Activated CD4-positive, alpha-beta T cell treated with anti-CD3 and anti-CD28 coated beads for 24 hours (primary cell): ENCODE measurements at regions not wholly inside any gene's neighbourhood (a gene's known extent, or its start where the extent isn't known, plus 50 kb on each side); places are given as distances from the start of the nearest gene placed in this dataset.

Source experiments
- DNase-seq, 2 donors: peaks; one replicate each; pipeline ENCODE4 v3.0.0-alpha.2; 2020; ENCODE audit warnings: low read depth in 2 of 2

DNA sequence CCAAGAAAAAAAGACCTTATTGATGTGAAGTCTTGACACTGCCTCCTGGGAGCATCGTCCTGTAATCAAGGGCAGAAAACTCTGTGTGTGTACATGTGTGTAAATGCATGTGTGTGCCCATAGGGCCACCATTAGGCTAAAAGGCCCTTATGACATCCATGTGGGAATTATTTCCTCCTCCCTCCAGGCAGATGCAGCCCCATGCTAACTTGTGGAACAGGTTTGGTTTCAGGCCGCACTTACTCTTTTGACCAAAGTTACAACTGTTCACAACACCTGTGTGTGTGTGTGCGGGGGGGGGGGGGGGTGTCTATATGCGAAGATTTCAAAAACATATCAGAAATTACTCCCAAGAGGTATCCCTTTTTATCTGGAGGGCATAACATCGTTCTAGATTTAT lies 87.4 kb upstream of the SLC14A2 start:
- DNase-seq: no peak

DNA sequence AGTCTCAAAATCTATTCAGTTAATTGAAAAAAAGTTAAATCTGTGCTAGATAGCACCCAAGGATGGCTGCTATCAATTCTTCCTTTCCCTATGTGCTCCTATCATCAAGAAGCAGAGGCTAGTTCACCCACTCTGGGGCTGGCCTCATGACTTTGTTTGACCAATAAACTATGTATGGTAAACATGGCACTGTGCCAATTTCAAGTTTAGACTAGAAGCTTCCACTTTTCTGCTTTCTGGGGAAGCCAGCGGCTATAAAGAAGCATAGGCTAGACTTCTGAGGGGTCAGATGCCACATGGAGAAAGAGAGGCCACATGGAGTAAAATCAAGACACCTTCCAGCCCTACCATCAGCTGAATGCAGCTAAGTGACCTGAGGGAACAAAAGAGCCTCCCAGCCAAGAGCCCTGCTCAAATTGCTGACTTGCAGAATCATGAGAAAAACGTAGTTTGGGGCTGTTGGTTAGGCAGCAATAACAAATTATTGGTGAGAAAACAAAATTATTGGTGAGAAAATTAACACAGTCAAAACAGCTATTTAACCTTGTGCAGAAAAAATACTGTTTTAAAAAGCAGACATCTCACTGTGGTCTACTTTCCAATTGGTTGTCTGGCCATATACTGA lies 86.5 kb upstream of the SLC14A2 start:
- DNase-seq: no peak

DNA sequence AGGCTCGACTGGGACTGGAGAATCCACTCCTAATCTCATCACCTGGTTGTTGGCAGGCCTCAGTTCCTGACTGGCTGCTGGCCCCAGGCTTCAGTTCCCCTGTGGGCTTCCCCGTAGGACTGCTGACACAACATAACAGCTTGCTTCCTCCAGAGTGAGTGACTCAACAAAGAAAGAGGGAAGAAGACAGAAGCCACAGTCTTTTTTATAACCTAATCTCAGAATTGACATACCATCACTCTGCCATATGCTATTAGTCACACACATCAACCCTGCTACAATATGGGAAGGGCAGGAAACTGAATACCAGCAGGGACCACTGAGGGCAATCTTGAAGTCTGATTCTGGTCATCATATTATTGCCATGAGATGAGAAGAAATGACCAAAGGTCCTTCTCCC lies 76.8 kb upstream of the SLC14A2 start:
- DNase-seq: no peak

DNA sequence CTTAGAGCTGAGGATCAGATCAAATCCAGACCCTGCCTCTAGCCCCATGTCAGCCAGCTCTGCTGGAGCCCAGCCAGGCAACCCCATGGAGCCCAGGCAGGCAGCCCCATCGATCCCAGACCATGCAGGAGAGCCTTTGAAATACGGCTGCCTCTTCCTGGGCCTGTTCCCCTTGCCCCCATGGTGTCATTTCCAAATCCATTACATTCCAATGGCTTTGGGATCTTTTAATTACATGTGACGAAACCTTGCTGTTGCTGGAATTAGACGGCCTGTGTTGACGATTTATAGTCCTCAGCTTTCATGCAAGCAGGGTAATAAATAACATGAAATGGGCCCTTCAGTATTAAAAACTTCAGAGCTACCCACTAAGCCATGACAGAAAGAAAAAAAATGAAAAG lies 75.8 kb upstream of the SLC14A2 start:
- DNase-seq: no peak

DNA sequence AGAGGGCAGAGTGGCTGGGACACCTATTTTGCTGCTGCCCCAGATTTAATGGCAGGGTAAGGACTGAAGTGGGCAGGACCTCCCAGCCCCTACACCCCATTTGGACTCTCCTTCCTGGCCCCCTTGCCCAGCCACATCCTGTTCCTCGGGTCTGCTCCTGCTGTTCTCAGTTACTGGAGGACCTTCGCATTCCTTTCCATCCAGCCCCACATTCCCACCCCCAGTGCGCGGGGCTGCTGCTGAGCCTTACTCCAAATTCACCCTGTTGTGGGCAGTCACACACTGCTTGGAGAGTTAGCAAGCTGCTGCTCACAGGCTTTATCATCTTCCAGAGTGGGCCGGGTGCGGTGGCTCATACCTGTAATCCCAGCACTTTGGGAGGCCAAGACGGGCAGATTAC lies 75.2 kb upstream of the SLC14A2 start:
- no peak for DNase-seq

DNA sequence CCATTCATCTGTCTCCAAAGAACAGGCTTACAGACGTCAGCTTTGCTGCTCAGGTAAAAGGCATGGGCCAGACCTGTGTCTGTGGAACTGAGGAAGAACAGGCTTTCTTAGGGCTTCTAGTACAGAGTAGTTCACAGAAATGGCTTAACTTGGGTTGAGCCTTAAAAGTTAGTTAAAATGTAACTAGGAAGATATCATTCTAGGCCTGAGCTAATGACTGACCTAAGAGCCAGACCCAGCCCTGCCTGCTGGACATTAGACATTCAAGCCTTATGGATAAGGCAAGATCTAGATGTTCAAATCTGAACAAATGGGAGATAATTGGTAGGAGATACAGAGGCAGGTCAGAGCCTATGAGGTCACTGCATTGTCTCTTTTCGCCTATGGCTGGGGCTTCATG lies 73.9 kb upstream of the SLC14A2 start:
- DNase-seq: no peak

DNA sequence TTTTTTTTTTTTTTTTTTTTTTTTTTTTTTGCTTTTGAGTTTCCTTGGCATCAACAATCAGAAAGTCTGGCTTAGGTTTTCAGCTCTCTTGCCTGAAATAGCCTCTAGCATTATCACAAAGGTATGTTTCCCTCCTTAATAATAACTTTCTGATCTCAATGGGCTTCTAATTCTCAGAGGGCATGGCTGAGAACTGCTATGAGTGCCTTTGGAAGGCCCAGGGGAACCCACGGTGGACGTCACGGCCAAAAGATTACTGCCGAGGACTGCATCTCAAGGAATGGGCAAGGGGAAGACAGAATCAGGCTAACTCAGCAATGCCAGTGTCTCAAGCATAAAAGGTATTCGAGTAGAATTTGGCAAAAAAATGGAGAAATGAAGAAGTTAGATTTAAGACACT lies 73.2 kb upstream of the SLC14A2 start:
- DNase-seq: no peak

DNA sequence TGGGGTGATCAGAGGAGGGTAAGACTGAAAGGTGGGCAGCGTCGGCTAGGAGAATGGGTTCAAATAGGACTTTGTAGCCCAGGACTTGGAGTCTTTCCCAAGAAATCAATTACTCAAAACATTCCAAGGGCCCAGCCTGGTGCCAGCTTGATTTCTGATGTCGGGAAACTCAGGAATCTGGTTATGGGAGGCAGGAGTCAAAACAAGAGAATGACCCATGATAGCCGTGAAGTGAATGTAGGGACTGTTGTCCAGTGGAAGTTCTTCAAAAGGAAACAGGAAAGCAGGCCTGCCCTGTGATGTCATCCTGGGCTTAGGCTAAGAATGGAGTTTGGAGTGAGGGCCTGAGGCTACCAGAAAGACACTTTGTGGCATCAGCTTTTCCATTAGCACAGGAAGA lies 67.4 kb upstream of the SLC14A2 start:
- DNase-seq: no peak

DNA sequence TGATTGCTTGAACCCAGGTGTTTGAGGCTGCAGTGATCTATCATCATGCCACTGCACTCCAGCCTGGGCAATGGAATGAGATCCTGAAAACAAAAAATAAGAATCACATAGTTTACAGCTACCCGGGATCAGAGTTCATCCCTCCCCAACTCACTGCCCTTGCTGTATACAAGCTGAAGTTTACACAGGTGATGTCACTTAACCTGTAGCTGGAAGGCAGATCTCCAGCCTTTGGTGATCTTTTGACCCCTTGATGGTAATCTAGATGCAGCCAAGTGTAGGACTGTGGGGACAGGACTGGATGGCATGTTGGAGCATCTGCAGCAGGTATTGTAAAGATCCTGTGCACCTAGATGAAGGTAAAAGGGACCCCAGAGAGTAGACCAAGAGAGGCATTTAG lies 66.7 kb upstream of the SLC14A2 start:
- DNase-seq: no peak

DNA sequence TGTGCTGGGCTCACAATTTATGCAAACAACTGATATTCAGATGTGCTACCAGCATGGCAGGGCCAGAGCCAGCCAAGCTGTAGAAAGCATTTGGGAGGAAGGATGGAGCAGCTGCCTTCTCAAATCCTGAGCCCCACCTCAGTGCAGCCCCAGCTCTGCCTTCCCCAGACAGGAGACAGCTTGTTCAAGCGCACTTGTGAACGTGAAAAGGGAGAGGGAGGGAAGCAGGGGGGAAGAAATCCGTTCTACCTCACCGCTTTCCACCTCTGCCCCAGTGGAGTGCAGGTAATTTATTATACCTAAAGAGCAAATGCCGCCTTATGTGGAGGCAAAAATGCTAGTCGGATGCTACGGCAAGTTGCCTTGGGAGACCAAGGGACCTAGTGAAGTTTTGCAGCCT lies 66.0 kb upstream of the SLC14A2 start:
- no peak for DNase-seq

DNA sequence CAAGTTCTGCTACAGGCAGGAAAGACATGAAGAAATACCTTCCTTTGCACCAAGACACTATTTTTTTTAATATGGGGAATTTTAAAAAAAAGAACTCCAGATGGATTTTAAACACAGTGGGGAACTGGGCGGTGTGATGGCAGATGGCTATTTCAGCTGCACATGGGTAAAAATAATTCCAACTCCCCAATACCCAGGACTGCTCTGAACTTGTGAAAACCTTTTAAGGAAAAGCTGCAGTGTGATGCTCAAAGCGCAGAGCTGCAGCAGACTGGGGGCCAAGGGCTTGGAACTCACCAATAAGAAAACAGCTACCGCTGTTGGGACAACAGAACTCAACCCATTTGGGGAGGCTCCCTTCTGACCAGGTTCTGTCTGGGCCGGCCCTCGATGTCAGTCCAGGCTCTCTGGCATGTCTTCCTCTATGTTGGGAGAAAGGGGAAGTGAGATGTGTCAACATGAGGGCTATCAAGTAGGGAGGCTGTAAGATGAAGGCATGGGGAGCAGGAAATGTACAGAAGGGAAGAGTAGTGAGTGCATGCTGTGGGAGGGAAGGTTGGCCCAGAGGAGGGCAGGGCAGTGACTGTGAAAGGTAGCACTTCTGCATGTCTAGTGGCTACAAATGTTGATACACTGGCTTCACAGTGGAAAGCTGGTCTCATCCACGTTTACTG lies 64.0 kb upstream of the SLC14A2 start:
- no peak for DNase-seq

DNA sequence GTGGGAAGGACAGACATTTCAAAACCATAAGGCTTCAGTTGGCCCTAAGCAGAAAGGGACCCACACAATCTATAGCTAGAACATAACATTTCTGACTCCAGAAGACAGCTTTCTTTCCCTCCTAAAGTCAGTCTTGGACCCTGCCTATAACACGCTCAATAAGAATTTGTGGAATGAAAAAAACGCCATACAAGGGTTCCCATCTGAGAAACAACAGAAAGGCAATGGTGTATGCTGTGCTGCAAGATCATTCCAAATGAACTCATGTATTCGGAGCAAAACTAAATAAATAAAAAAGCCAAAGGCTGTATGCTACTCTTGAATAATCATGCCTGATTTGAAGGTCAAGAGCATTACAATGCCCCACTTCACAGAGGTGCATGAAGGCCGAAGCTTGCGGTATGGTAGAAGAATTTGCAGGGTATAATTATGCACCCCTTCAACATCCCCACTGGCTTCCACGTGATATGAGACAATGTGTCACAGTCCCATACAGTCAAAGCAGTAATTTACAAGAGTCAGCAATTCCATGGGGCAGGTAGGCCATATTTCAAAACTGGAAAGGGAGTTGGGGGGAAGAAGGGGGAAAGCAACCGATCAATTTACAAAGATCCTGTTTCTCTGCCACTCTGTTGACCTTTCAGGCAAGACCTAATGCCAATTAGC lies 61.4 kb upstream of the SLC14A2 start:
- no peak for DNase-seq

DNA sequence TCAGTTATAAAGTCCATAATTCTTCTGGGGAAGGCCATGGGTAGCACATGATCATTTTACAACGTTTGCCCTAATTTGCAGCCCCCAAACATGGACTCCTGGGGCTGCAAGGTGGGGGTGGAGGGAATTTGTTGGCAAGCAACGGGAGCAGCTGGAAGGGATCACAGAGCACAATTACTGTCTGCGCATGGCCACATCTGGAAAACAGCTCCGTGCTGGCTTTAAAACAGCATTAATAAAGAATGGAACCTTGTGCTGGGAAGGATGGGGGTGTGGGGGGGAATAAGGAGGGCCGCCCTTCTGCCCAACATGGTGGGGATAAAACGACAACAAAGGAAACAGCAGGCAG lies 60.9 kb upstream of the SLC14A2 start:
- no peak for DNase-seq

DNA sequence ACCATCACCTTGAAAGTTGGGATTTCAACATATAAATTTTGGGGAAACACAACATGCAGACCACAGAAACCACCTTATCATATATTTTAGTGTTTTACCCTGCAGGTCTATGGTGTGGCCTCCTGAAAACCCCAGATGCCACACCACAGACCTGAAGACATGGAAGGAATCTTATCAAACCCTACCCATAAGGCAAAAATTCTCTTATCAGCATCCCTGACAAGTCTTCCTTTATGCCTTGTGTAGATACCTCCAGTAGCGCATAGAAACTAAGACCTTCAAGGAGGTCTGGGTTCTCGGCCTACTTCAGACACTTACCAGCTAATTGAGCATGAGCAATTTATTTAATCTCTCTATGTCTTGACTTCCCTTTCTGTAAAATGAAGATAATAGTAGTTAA lies 59.1 kb upstream of the SLC14A2 start:
- DNase-seq: no peak

DNA sequence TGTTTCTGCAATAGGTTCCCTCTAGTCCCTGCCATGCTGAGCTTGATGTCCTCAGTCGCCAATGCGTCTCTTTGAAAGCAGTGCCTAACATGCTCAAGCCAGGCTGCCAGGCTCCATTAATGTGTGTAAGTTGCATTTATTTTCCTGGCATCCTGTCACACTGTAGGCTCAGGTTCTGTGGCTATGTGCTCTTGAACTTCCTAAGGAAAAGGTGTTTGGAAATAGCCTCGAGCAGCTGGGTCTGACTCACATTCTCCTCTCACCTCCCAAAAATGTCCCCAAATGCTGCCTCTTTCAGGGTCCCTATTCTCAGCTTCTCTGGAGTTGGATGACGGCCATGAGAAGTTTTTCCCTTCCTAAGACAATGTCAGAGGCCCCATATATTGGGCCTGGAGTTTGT lies 58.0 kb upstream of the SLC14A2 start:
- DNase-seq: no peak

DNA sequence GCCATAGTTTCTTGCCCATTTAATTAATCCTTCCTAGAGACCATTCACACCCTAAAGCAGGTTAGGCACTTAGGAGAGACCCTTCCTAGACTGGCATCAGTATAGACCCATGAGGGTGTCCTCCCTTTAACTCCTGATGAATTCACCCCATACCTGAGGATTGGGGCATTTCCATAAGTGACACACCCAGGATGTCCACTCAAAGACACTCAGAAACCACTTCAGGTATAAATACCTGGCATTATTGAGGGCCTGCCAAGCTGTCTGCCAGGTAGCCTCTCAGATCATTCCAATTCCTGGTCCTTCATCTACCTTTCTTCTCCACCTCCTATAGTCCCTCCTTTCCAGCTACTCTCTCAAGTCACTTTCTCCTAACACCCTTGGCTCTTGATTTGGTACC lies 57.5 kb upstream of the SLC14A2 start:
- no peak for DNase-seq

DNA sequence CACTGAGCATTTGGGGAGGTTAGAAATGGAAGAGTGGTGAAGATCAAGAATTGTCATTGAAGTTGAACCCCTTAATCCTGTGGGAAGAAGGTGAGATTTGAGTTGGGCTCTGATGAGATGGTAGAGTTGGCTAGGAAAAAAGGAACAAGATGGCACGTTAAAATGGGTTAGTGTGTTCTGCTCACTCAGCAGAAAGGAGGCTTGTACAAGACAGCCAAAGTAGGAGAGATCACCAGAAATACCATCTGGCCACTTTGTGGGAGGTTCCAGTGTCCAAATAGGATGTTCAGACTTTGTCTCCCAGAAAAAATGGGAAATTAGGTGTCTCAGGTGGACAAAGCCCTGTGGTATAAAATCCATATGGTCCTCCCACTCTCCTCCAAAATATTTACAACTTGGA lies 56.0 kb upstream of the SLC14A2 start:
- DNase-seq: no peak

DNA sequence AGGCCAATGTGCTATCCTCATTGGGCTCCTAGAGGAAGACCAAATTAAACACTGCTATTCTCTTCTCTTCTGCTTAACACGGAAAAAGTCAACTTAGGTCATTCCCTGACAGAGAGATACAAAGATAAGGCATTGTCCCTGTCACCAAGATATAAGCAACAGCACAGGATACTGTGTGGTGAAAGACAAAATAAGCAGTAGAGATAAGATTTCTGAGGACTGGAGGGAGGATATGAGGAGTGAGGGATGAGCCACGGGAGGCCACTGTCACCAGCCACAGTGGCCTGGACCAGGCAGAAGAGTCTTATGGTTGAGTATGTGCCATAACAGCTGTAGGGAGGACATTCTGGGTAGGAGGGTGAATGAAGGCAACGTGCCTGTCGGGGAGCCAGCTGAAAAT lies 54.4 kb upstream of the SLC14A2 start:
- no peak for DNase-seq

DNA sequence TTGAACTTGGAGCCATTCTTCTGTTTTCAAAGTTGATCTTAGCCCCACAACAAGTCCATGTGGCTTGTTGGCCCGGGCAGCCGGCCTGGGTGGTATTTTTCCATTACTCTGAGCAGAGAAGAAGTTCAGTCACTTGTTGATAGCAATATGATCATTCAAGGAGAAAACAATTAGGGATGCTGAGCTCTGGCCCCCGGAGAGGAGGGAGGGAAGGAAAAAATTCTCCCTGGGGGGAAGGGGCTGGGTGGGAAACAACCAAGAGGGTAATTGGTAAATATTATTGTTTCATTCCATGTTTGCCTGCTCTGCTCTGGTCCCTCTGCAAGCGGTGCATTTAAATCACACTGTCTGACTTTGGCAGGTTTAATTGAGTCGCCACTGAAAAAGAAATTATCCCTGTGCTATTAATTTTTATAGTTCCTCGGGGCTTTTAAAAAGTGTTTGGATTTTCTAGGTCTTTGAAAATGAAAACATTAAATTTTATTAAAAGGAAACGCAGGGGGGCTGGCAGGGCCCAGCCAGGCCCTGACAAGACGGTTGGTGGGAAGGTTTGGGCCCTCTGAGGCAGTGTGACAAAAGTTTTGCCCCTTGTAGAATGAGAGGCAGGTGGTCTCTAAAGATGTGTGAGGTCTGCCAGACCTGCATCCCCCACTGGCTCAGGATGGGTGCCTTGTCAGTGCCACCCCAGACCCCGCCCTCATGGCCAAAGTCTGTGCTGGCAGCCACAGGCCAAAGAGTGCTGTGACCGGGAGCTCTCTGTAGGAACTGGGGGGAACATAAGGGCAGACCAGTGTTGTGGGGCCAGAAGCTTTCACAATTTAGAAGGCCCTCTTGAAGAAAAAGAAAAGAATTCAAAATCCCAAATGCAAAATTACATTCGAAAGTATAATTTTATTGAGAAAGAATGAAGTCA lies 52.5 kb upstream of the SLC14A2 start:
- DNase-seq: no peak

DNA sequence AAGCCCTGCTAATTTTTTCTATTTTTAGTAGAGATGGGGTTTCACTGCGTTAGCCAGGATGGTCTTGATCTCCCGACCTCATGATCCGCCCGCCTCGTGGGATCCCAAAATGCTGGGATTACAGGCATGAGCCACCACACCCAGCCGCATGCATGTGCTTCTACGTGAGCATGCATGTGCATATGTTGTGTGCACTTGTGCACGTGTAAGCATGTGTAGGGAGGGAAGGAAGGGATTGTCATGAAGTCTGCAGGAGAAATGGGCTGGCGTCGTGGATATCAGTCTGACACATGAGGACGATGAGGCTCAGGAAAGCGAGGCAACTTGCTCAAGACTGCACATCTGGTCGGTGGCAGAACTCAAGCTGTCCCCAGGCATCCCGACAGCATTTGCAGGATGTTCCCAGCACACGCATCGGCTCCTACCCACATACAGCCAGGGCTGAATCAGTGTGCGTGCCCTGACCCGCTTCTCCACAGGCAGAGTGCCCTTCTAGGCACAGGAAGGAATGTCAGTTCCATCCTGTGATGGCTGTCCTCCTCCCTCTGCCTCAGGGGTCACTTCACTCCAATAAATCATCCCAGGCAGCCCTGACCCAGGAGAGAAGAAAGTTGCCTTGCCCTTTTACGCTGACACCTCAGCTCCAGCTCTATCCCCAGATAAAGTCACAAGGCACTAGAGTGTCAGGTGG lies 49.9 kb upstream of the SLC14A2 start:
- DNase-seq: no peak
